Astrocyte (in vitro differentiated cells and primary cell): ENCODE measurements at regions not wholly inside any gene's neighbourhood (a gene's known extent, or its start where the extent isn't known, plus 50 kb on each side); places are given as distances from the start of the nearest gene placed in this dataset.
"Not testable (repeated sequence)": the region's sequence is repeated elsewhere in the genome, so short reads cannot be mapped to it uniquely, and the experiment has no call there.

ENCODE experiments used
- EZH2 ChIP-seq: IDR thresholded peaks from 2 replicates; pipeline ENCODE4 v1.6.1; 2012; ENCODE audit warnings: mild to moderate bottlenecking, low read length, inconsistent platforms; ENCODE audit not compliant: insufficient read depth
- TF ChIP-seq, protein P1 (sequence below): IDR thresholded peaks from 2 replicates; pipeline ENCODE4 v1.5.1; 2011; ENCODE audit warnings: low read depth, mild to moderate bottlenecking, inconsistent platforms, low read length, moderate library complexity; ENCODE audit not compliant: insufficient read depth

DNA sequence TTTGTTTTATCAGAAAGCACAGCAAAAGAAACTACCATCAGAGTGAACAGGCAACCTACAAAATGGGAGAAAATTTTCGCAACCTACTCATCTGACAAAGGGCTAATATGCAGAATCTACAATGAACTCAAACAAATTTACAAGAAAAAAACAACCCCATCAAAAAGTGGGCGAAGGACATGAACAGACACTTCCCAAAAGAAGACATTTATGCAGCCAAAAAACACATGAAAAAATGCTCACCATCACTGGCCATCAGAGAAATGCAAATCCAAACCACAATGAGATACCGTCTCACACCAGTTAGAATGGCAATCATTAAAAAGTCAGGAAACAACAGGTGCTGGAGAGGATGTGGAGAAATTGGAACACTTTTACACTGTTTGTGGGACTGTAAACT lies 460.4 kb upstream of the MKI67 start:
- TF ChIP-seq EZH2 = not testable (repeated sequence)
- TF ChIP-seq, protein P1, sequence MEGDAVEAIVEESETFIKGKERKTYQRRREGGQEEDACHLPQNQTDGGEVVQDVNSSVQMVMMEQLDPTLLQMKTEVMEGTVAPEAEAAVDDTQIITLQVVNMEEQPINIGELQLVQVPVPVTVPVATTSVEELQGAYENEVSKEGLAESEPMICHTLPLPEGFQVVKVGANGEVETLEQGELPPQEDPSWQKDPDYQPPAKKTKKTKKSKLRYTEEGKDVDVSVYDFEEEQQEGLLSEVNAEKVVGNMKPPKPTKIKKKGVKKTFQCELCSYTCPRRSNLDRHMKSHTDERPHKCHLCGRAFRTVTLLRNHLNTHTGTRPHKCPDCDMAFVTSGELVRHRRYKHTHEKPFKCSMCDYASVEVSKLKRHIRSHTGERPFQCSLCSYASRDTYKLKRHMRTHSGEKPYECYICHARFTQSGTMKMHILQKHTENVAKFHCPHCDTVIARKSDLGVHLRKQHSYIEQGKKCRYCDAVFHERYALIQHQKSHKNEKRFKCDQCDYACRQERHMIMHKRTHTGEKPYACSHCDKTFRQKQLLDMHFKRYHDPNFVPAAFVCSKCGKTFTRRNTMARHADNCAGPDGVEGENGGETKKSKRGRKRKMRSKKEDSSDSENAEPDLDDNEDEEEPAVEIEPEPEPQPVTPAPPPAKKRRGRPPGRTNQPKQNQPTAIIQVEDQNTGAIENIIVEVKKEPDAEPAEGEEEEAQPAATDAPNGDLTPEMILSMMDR = not testable (repeated sequence)
